ENCODE measurements at regions not wholly inside any gene's neighbourhood (a gene's known extent, or its start where the extent isn't known, plus 50 kb on each side); places are given as distances from the start of the nearest gene placed in this dataset.
"Not testable (repeated sequence)": the region's sequence is repeated elsewhere in the genome, so short reads cannot be mapped to it uniquely, and the experiment has no call there.

- 88 to 95% methylated on average over 1 of the region's 1 CpG for WGBS, 2 donors
- no peak for FAIRE-seq
- no peaks in the 10 kb centered on the region for H3K9me3 ChIP-seq
Observed at GRCh38 chr2:13508671-13509070, 791.9 kb downstream of the TRIB2 start.

DNA sequence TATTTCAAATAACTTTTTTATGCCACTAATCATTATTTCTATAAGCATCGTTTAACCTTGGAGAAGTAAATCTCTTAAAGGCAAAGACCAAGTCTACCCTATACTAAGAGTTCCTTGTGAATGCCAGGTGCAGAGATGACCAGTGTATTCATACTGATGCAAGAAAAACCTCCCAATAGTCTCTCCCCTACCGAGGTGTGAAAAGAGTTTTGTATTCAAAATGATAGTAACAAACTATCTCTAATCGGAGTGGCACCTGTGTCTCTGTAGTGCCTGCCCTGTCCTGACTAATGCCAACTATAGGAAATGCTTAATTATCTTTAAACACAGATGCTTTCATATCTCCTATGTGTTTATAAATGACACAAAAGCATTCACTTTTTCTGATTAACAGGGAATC is 798.5 kb downstream of the TRIB2 start:
- no peak for TF ChIP-seq CTCF (IDR thresholded peaks at IDR 0.05)
- Histone ChIP-seq H3K27ac (no peak overlapping the region), H3K27me3 (no peaks in the 10 kb centered on the region), H3K36me3 (no peaks in the 10 kb centered on the region), H3K4me3 (no peak overlapping the region), H3K9me3 (no peaks in the 10 kb centered on the region), H3K4me1 (peaks cover 0 to 6% (median 2%) of the 10 kb centered on the region in 3 donors)
- FAIRE-seq (no peak), DNase-seq (no peak), ATAC-seq (no peak)
- intact Hi-C loops (cut with DNase I): no loop called here
- WGBS, 2 donors: 67 to 75% methylated on average over 3 of the region's 3 CpGs

More at GRCh38 chr2:13508671-13509070, 791.9 kb downstream of the TRIB2 start:
- H3K27me3 ChIP-seq: no peaks in the 10 kb centered on the region
- H3K4me3 ChIP-seq: no peak overlapping the region
- H3K4me1 ChIP-seq: no peaks in the 10 kb centered on the region
- no peak for DNase-seq
- no peaks in the 10 kb centered on the region for H3K36me3 ChIP-seq
- no peak for TF ChIP-seq CTCF (IDR thresholded peaks at IDR 0.05)
- intact Hi-C loops (cut with DNase I): no loop called here
- no peak overlapping the region for H3K27ac ChIP-seq
- no peak for ATAC-seq

GRCh38 chr2:13522096-13522495 is 805.4 kb downstream of the TRIB2 start:
- ATAC-seq: peak; percentile 10 to 53 (median 32)
- FAIRE-seq: no peak
- intact Hi-C loops (cut with DNase I): no loop called here
- no peaks in the 10 kb centered on the region for H3K27me3 ChIP-seq
- peak overlapping the region in 2 of 4 donors; percentile 2 to 31 for H3K4me3 ChIP-seq
- H3K4me1 ChIP-seq: peaks cover 0 to 12% (median 11%) of the 10 kb centered on the region in 3 donors
- no peak for TF ChIP-seq CTCF (IDR thresholded peaks at IDR 0.05)
- WGBS, 2 donors: 40 to 49% methylated on average over 6 of the region's 6 CpGs
- H3K36me3 ChIP-seq: no peaks in the 10 kb centered on the region
- peak overlapping the region; percentile 8 to 77 (median 64) for H3K27ac ChIP-seq
- DNase-seq: peak in 3 of 6 donors; percentile 29 to 57 (median 42)
- H3K9me3 ChIP-seq: no peaks in the 10 kb centered on the region

DNA sequence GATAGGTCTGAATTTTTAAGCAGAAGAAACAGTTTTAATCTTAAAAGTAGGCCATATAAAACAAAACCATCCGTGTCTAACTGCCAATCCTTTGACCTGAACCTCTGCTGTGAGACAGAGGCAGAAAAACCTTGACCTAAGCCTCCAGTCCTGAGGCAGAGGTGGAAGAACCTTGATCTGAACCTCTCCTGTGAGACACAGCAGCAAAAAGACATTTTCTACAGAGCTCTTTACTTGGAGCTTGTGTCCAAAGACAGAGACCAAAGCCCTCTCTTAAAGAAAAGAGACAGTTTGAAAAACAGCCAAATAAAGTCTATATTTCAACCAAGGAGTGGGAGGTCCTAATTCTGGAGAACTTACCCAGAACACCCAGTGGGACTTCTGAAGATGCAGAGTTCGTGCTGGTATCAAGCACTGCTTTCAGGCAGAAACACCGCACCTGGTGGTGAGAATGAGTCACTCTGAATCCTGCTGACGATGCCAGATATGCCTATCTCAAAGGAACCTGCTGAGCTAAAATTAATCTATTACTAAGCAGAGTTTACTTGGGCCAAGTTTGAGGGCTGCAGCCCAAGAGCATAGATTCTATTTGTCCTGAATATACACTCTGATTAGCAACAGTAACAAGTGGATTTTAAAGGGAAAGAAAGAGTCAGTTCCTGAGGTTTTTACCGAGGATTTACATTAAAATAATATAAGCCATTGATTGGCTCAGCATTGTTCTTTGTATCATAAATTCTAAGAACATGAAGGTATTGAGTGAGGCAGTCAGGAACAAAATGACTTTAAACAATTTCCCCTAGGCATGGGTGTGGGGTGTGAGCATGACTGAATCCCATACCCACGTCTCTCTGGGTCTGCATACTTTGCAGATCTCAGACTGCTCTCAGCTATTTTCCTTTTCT is 806.4 kb downstream of the TRIB2 start:
- FAIRE-seq (no peak), DNase-seq (peak in 4 of 6 donors; percentile 76 to 88 (median 82)), ATAC-seq (peak; percentile 95 to 98 (median 96))
- peak in 1 of 4 donors; percentile 32 for TF ChIP-seq CTCF (IDR thresholded peaks at IDR 0.05)
- no peaks in the 10 kb centered on the region for H3K36me3 ChIP-seq
- peak overlapping the region in 2 of 4 donors; percentile 2 to 31 for H3K4me3 ChIP-seq
- H3K27ac ChIP-seq: peak overlapping the region; percentile 51 to 77 (median 64)
- no peaks in the 10 kb centered on the region for H3K9me3 ChIP-seq
- intact Hi-C loops (cut with DNase I): no loop called here
- WGBS, 2 donors: 12 to 15% methylated on average over 6 of the region's 6 CpGs
- peaks cover 0 to 12% (median 11%) of the 10 kb centered on the region in 3 donors for H3K4me1 ChIP-seq
- H3K27me3 ChIP-seq: no peaks in the 10 kb centered on the region

GRCh38 chr2:13524492-13524891 is 807.8 kb downstream of the TRIB2 start:
- FAIRE-seq: no peak
- no peaks in the 10 kb centered on the region for H3K9me3 ChIP-seq
- intact Hi-C loops (cut with DNase I): no loop called here
- TF ChIP-seq CTCF (IDR thresholded peaks at IDR 0.05): no peak
- H3K36me3 ChIP-seq: no peaks in the 10 kb centered on the region
- H3K27me3 ChIP-seq: no peaks in the 10 kb centered on the region
- H3K4me1 ChIP-seq: peaks cover 0 to 11% (median 6%) of the 10 kb centered on the region in 3 donors
- WGBS, 2 donors: 76 to 80% methylated on average over 1 of the region's 1 CpG
- H3K4me3 ChIP-seq: no peak overlapping the region
- no peak for ATAC-seq
- no peak for DNase-seq
- H3K27ac ChIP-seq: peak overlapping the region in 1 of 4 donors; percentile 77

GRCh38 chr2:13531735-13532410 is 815.1 kb downstream of the TRIB2 start:
- H3K36me3 ChIP-seq; H3K4me3 ChIP-seq; FAIRE-seq; H3K9me3 ChIP-seq; intact Hi-C loops (cut with DNase I); H3K27ac ChIP-seq; H3K4me1 ChIP-seq; DNase-seq; H3K27me3 ChIP-seq; ATAC-seq: not testable (repeated sequence)
- 71 to 78% methylated on average over 8 to 9 of the region's 9 CpGs for WGBS, 2 donors

All from pancreas (tissue), 10 donors.